Neural cell (in vitro differentiated cells): ENCODE measurements at regions not wholly inside any gene's neighbourhood (a gene's known extent, or its start where the extent isn't known, plus 50 kb on each side); places are given as distances from the start of the nearest gene placed in this dataset.

Source experiments
- H2AFZ ChIP-seq: fragments of 200-600, 300-800 bp; sonication (generic), shearing (Covaris generic); 2 replicates; pipeline ENCODE4 v1.6.0; 2014; ENCODE audit warnings: low read depth, mild to moderate bottlenecking, antibody characterized with exemption, low read length, moderate library complexity
- H3F3A ChIP-seq: fragments of 200-600 bp; shearing (Covaris generic); 2 replicates; pipeline ENCODE4 v1.6.1; 2016; ENCODE audit warnings: mild to moderate bottlenecking, moderate library complexity, mixed read lengths, antibody characterized with exemption, low read length; ENCODE audit not compliant: insufficient read depth, poor library complexity, severe bottlenecking
- H3K27ac ChIP-seq: fragments of 200-600, 300-800 bp; sonication (generic), shearing (Covaris generic); 2 replicates; pipeline ENCODE4 v1.5.1; 2014; ENCODE audit warnings: mild to moderate bottlenecking, low read length, moderate library complexity
- H3K27me3 ChIP-seq: fragments of 300-800, 200-600 bp; sonication (generic), shearing (Covaris generic); 2 replicates; pipeline ENCODE4 v1.6.0; 2014; ENCODE audit warnings: mild to moderate bottlenecking, low read depth, low read length, moderate library complexity; ENCODE audit not compliant: insufficient read depth
- H3K36me3 ChIP-seq: fragments of 300-800, 200-600 bp; sonication (generic), shearing (Covaris generic); 2 replicates; pipeline ENCODE4 v1.5.1; 2014; ENCODE audit warnings: mild to moderate bottlenecking, antibody characterized with exemption, low read length, moderate library complexity; ENCODE audit not compliant: insufficient read depth
- H3K4me2 ChIP-seq: fragments of 300-800, 200-600 bp; sonication (generic), shearing (Covaris generic); 2 replicates; pipeline ENCODE4 v1.6.0; 2014; ENCODE audit warnings: mild to moderate bottlenecking, low read length
- H3K4me3 ChIP-seq: fragments of 300-800, 200-600 bp; sonication (generic), shearing (Covaris generic); 2 replicates; pipeline ENCODE4 v1.5.1; 2014; ENCODE audit warnings: mild to moderate bottlenecking, low read length, moderate library complexity
- H3K79me2 ChIP-seq: fragments of 200-600 bp; shearing (Covaris generic); replicated peaks from 2 replicates; pipeline ENCODE4 v1.6.0; 2014; ENCODE audit warnings: mild to moderate bottlenecking, low read length, moderate library complexity; ENCODE audit not compliant: insufficient read depth
- H3K9ac ChIP-seq: fragments of 300-800, 200-600 bp; sonication (generic), shearing (Covaris generic); 2 replicates; pipeline ENCODE4 v1.6.1; 2016; ENCODE audit warnings: mild to moderate bottlenecking, low read length, mixed read lengths
- H3K9me2 ChIP-seq: fragments of 200-600 bp; shearing (Covaris generic); 2 replicates; pipeline ENCODE4 v1.6.1; 2016; ENCODE audit warnings: mild to moderate bottlenecking, low read length, mixed read lengths; ENCODE audit not compliant: insufficient read depth
- H3K9me3 ChIP-seq: fragments of 200-600, 300-800 bp; sonication (generic), shearing (Covaris generic); 2 replicates; pipeline ENCODE4 v1.6.1; 2016; ENCODE audit warnings: mild to moderate bottlenecking, mixed run types, low read length, moderate library complexity, mixed read lengths
- H4K20me1 ChIP-seq: fragments of 200-600 bp; shearing (Covaris generic); 2 replicates; pipeline ENCODE4 v1.6.1; 2016; ENCODE audit warnings: mild to moderate bottlenecking, mixed run types; ENCODE audit not compliant: insufficient read depth
- CTCF ChIP-seq: fragments of 450-650 bp; IDR thresholded peaks from 2 replicates; pipeline ENCODE4 v1.5.1; 2014; ENCODE audit warnings: antibody characterized with exemption, mild to moderate bottlenecking, moderate library complexity; ENCODE audit not compliant: poor library complexity, severe bottlenecking
- EP300 ChIP-seq: fragments of 450-650 bp; conservative IDR thresholded peaks from 2 replicates; pipeline ENCODE4 v1.6.1; 2014; ENCODE audit warnings: antibody characterized with exemption, mild to moderate bottlenecking, moderate library complexity; ENCODE audit not compliant: poor library complexity, severe bottlenecking
- EZH2 ChIP-seq: fragments of 200-600, 300-800 bp; shearing (Covaris generic), sonication (generic); IDR thresholded peaks from 2 replicates; pipeline ENCODE4 v1.6.1; 2014; ENCODE audit warnings: antibody characterized with exemption, low read length, borderline replicate concordance, mild to moderate bottlenecking; ENCODE audit not compliant: insufficient read depth, poor library complexity, severe bottlenecking
- MXI1 ChIP-seq: fragments of 450-650 bp; conservative IDR thresholded peaks from 2 replicates; pipeline ENCODE4 v1.6.1; 2014; ENCODE audit warnings: antibody characterized with exemption, mild to moderate bottlenecking; ENCODE audit not compliant: poor library complexity, severe bottlenecking
- POLR2AphosphoS5 ChIP-seq: IDR thresholded peaks from 2 replicates; pipeline ENCODE4 v1.6.1; 2012
- RAD21 ChIP-seq: fragments of 450-650 bp; conservative IDR thresholded peaks from 2 replicates; pipeline ENCODE4 v1.6.1; 2014; ENCODE audit warnings: antibody characterized with exemption, mild to moderate bottlenecking, moderate library complexity
- SMC3 ChIP-seq: fragments of 450-650 bp; conservative IDR thresholded peaks from 2 replicates; pipeline ENCODE4 v1.6.1; 2014; ENCODE audit warnings: antibody characterized with exemption, mild to moderate bottlenecking, moderate library complexity; ENCODE audit not compliant: poor library complexity
- TAF1 ChIP-seq: IDR thresholded peaks from 2 replicates; pipeline ENCODE4 v1.6.1; 2012; ENCODE audit warnings: low read depth
- TF ChIP-seq, protein P1 (sequence below): IDR thresholded peaks from 2 replicates; pipeline ENCODE4 v1.6.1; 2012; ENCODE audit warnings: borderline replicate concordance

- H3K27ac ChIP-seq = no peak overlapping the region
- H3K4me3 ChIP-seq = no peak overlapping the region
- no peaks in the 10 kb centered on the region for H3K36me3 ChIP-seq
- H3K4me2 ChIP-seq = no peak overlapping the region
- H3K79me2 ChIP-seq = no peaks in the 10 kb centered on the region
- no peaks in the 10 kb centered on the region for H4K20me1 ChIP-seq
- TF ChIP-seq CTCF = no peak
- no peak for TF ChIP-seq POLR2AphosphoS5
- TF ChIP-seq MXI1 = no peak
- no peak for TF ChIP-seq EP300
- no peak for TF ChIP-seq SMC3
- no peak for TF ChIP-seq EZH2
- TF ChIP-seq RAD21 = no peak
- TF ChIP-seq, protein P1, sequence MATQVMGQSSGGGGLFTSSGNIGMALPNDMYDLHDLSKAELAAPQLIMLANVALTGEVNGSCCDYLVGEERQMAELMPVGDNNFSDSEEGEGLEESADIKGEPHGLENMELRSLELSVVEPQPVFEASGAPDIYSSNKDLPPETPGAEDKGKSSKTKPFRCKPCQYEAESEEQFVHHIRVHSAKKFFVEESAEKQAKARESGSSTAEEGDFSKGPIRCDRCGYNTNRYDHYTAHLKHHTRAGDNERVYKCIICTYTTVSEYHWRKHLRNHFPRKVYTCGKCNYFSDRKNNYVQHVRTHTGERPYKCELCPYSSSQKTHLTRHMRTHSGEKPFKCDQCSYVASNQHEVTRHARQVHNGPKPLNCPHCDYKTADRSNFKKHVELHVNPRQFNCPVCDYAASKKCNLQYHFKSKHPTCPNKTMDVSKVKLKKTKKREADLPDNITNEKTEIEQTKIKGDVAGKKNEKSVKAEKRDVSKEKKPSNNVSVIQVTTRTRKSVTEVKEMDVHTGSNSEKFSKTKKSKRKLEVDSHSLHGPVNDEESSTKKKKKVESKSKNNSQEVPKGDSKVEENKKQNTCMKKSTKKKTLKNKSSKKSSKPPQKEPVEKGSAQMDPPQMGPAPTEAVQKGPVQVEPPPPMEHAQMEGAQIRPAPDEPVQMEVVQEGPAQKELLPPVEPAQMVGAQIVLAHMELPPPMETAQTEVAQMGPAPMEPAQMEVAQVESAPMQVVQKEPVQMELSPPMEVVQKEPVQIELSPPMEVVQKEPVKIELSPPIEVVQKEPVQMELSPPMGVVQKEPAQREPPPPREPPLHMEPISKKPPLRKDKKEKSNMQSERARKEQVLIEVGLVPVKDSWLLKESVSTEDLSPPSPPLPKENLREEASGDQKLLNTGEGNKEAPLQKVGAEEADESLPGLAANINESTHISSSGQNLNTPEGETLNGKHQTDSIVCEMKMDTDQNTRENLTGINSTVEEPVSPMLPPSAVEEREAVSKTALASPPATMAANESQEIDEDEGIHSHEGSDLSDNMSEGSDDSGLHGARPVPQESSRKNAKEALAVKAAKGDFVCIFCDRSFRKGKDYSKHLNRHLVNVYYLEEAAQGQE = no peak
- TF ChIP-seq TAF1 = no peak
- no peak overlapping the region for H3K9ac ChIP-seq
- no peaks in the 10 kb centered on the region for H3F3A ChIP-seq
- no peaks in the 10 kb centered on the region for H3K9me3 ChIP-seq
- H3K9me2 ChIP-seq = no peaks in the 10 kb centered on the region
- H3K27me3 ChIP-seq = no peaks in the 10 kb centered on the region
- H2AFZ ChIP-seq = no peak overlapping the region
Observed at GRCh38 chr5:18333841-18334240, 699.6 kb downstream of the TAF11L14 start.

GRCh38 chr5:18334949-18335348 lies 700.7 kb downstream of the TAF11L14 start:
- Histone ChIP-seq H3K4me3 (no peak overlapping the region), H3K9me3 (no peaks in the 10 kb centered on the region), H2AFZ (no peak overlapping the region), H3K79me2 (no peaks in the 10 kb centered on the region), H4K20me1 (no peaks in the 10 kb centered on the region), H3K27ac (no peak overlapping the region), H3K9ac (no peak overlapping the region), H3K4me2 (no peak overlapping the region), H3K9me2 (no peaks in the 10 kb centered on the region), H3K27me3 (no peaks in the 10 kb centered on the region), H3K36me3 (no peaks in the 10 kb centered on the region), H3F3A (no peaks in the 10 kb centered on the region)
- no peak for TF ChIP-seq RAD21
- TF ChIP-seq POLR2AphosphoS5 = no peak
- TF ChIP-seq, protein P1 = no peak
- TF ChIP-seq TAF1 = no peak
- TF ChIP-seq EZH2 = no peak
- no peak for TF ChIP-seq EP300
- TF ChIP-seq MXI1 = no peak
- TF ChIP-seq CTCF = no peak
- TF ChIP-seq SMC3 = no peak
